ENCODE measurements at regions not wholly inside any gene's neighbourhood (a gene's known extent, or its start where the extent isn't known, plus 50 kb on each side); places are given as distances from the start of the nearest gene placed in this dataset.

DNA sequence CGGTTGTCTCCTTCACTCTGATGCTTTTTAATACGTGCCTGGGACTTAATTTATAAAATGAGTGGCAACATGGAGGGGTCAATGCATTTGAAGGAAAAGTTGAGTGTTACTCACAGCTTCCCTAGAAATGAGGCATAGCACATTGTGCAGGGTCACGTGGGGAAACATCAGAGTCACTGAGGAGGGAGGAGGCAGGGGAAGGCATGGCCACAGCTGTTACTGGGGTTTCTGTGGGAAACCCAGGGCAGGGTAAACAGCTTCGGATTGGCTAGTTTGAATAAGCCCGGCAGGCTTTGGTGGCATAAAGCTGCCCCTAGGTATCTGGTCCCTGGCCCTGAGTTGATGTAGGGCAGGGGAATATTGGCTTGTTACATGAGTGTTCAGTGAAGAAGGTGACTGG is 98.9 kb upstream of the ST8SIA2 start:
- no peak for DNase-seq (ENCODE audit: low spot score)
- no peak overlapping the region for H3K4me3 ChIP-seq (ENCODE audit: low read depth, low read length, poor library complexity, severe bottlenecking)
- ChIA-PET CTCF (no interaction called here), POLR2A (ENCODE audit: low non-redundant PET) (no interaction called here)
- TF ChIP-seq, protein P1, sequence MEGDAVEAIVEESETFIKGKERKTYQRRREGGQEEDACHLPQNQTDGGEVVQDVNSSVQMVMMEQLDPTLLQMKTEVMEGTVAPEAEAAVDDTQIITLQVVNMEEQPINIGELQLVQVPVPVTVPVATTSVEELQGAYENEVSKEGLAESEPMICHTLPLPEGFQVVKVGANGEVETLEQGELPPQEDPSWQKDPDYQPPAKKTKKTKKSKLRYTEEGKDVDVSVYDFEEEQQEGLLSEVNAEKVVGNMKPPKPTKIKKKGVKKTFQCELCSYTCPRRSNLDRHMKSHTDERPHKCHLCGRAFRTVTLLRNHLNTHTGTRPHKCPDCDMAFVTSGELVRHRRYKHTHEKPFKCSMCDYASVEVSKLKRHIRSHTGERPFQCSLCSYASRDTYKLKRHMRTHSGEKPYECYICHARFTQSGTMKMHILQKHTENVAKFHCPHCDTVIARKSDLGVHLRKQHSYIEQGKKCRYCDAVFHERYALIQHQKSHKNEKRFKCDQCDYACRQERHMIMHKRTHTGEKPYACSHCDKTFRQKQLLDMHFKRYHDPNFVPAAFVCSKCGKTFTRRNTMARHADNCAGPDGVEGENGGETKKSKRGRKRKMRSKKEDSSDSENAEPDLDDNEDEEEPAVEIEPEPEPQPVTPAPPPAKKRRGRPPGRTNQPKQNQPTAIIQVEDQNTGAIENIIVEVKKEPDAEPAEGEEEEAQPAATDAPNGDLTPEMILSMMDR (conservative IDR thresholded peaks at IDR 0.05; ENCODE audit: low read depth, low read length) = no peak
- no peak for TF ChIP-seq EZH2 (IDR thresholded peaks at IDR 0.05; ENCODE audit: borderline replicate concordance, low read depth, low read length, poor library complexity, severe bottlenecking)
- intact Hi-C loops (cut with micrococcal nuclease; ENCODE audit: unreplicated experiment) = no loop called here
- H3K4me1 ChIP-seq (ENCODE audit: insufficient read depth, low read length, poor library complexity, severe bottlenecking) = no peaks in the 10 kb centered on the region
- H3K27me3 ChIP-seq (replicated peaks; ENCODE audit: insufficient read depth, low read depth, low read length, poor library complexity) = no peaks in the 10 kb centered on the region
- no peaks in the 10 kb centered on the region for H3K9me3 ChIP-seq (ENCODE audit: low read depth, low read length, poor library complexity, severe bottlenecking)
- BruUV-seq (replicated peaks) = no TSS peak
- no peaks in the 10 kb centered on the region for H3K36me3 ChIP-seq (ENCODE audit: insufficient read depth, low read length, poor library complexity, severe bottlenecking)
- no peak overlapping the region for H3K27ac ChIP-seq (ENCODE audit: low read depth, low read length, poor library complexity, severe bottlenecking)

DNA sequence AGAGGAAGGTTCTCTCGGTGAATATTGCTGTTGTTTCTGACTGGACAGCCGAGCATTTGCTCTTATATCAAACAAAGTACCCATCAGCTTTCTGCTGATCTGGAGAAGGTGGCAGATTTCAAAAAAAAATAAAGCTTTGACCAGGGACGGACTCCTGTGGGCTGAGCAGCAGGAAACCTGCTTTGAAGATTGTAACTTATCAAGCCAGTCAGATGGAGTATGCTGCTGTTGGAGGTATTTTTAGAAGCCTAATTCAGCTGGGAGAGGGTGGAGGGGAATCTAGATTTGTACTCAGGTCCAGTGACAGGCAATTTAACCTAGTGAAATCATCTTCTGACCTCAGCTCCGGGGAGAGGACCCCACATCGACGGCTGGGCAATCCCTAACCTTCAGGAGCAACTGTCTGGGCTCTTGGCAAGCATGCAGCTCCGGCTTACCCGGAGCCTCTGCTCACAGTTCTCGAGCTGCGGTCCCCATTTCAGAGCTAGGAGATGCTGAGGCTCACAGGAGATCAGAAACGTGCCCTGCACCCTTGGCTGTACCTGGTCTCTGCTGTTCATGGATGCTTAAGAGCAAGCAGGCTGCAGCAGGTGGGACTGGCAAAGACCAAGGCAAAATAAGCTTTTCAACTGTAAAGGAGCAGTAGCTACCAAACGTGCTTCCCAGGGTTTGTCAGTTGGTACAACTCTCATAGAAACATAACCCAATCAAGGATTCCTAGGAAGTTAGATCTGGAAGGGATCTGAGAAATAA is 89.3 kb upstream of the ST8SIA2 start:
- Histone ChIP-seq H3K4me3 (ENCODE audit: low read depth, low read length, poor library complexity, severe bottlenecking) (no peak overlapping the region), H3K27ac (ENCODE audit: low read depth, low read length, poor library complexity, severe bottlenecking) (no peak overlapping the region), H3K4me1 (ENCODE audit: insufficient read depth, low read length, poor library complexity, severe bottlenecking) (no peaks in the 10 kb centered on the region), H3K36me3 (ENCODE audit: insufficient read depth, low read length, poor library complexity, severe bottlenecking) (no peaks in the 10 kb centered on the region), H3K9me3 (ENCODE audit: low read depth, low read length, poor library complexity, severe bottlenecking) (no peaks in the 10 kb centered on the region), H3K27me3 (replicated peaks; ENCODE audit: insufficient read depth, low read depth, low read length, poor library complexity) (no peaks in the 10 kb centered on the region)
- DNase-seq (ENCODE audit: low spot score) = no peak
- no TSS peak for BruUV-seq (replicated peaks)
- intact Hi-C loops (cut with micrococcal nuclease; ENCODE audit: unreplicated experiment) = no loop called here
- no peak for TF ChIP-seq EZH2 (IDR thresholded peaks at IDR 0.05; ENCODE audit: borderline replicate concordance, low read depth, low read length, poor library complexity, severe bottlenecking)
- TF ChIP-seq, protein P1 (conservative IDR thresholded peaks at IDR 0.05; ENCODE audit: low read depth, low read length) = no peak
- ChIA-PET POLR2A (ENCODE audit: low non-redundant PET) (no interaction called here), CTCF (no interaction called here)

- Histone ChIP-seq H3K4me3 (ENCODE audit: low read depth, low read length, poor library complexity, severe bottlenecking) (no peak overlapping the region), H3K36me3 (ENCODE audit: insufficient read depth, low read length, poor library complexity, severe bottlenecking) (no peaks in the 10 kb centered on the region), H3K27me3 (replicated peaks; ENCODE audit: insufficient read depth, low read depth, low read length, poor library complexity) (no peaks in the 10 kb centered on the region), H3K9me3 (ENCODE audit: low read depth, low read length, poor library complexity, severe bottlenecking) (no peaks in the 10 kb centered on the region), H3K4me1 (ENCODE audit: insufficient read depth, low read length, poor library complexity, severe bottlenecking) (no peaks in the 10 kb centered on the region), H3K27ac (ENCODE audit: low read depth, low read length, poor library complexity, severe bottlenecking) (no peak overlapping the region)
- TF ChIP-seq, protein P1 (conservative IDR thresholded peaks at IDR 0.05; ENCODE audit: low read depth, low read length) = no peak
- TF ChIP-seq EZH2 (IDR thresholded peaks at IDR 0.05; ENCODE audit: borderline replicate concordance, low read depth, low read length, poor library complexity, severe bottlenecking) = no peak
- no TSS peak for BruUV-seq (replicated peaks)
- ChIA-PET POLR2A (ENCODE audit: low non-redundant PET) (no interaction called here), CTCF (no interaction called here)
- intact Hi-C loops (cut with micrococcal nuclease; ENCODE audit: unreplicated experiment) = no loop called here
- no peak for DNase-seq (ENCODE audit: low spot score)
Observed at GRCh38 chr15:92305343-92305742, 88.3 kb upstream of the ST8SIA2 start.

Measured in A673 (cell line).